B cell (primary cell): ENCODE measurements at regions not wholly inside any gene's neighbourhood (a gene's known extent, or its start where the extent isn't known, plus 50 kb on each side); places are given as distances from the start of the nearest gene placed in this dataset.

Experiments used
- ATAC-seq: fragments of 200-7000 bp; cut with Tn5 transposase; one replicate; pipeline ENCODE4 v1.10.0; 2021; ENCODE audit warnings: low read depth, mild to moderate bottlenecking, moderate number of reproducible peaks, moderate library complexity
- CTCF ChIA-PET: fragments of 350-600 bp; sonication (Branson Sonifier 250); formaldehyde crosslinking; loops from one replicate; lab custom pipeline; 2021; ENCODE audit warnings: antibody characterized with exemption, inconsistent platforms; lab: Charles Lee
- POLR2A ChIA-PET: fragments of 350-600 bp; sonication (Branson Sonifier 250); formaldehyde crosslinking; loops from one replicate; lab custom pipeline; 2021; ENCODE audit warnings: antibody characterized with exemption; lab: Charles Lee
- DNase-seq: peaks from one replicate; pipeline ENCODE4 v3.0.0; 2013
- H2AFZ ChIP-seq: 2 replicates; pipeline ENCODE4 v1.6.1; 2012; ENCODE audit warnings: mild to moderate bottlenecking, low read depth, low read length; ENCODE audit not compliant: insufficient read depth, poor library complexity, severe bottlenecking
- H3K27ac ChIP-seq, 2 donors: 1 replicate in 1 of 2; 2 replicates in 1 of 2; pipeline ENCODE4 v1.5.1; 2012 to 2013; ENCODE audit warnings: low read length in 2 of 2, mild to moderate bottlenecking in 2 of 2, moderate library complexity in 1 of 2
- H3K27me3 ChIP-seq, 4 experiments: fragments of 200-600 bp in 1 of 4; sonication (generic) in 1 of 4; replicated peaks in 1 of 4; 1 replicate in 2 of 4; 2 replicates in 2 of 4; pipeline versions ENCODE4 v1.6.1 to v1.7.0; 2013 to 2016; ENCODE audit warnings: low read length in 3 of 4, mild to moderate bottlenecking in 2 of 4, mixed read lengths in 1 of 4, moderate library complexity in 1 of 4; ENCODE audit not compliant: insufficient read depth in 4 of 4, control insufficient read depth in 3 of 4; ENCODE audit errors: control extremely low read depth in 1 of 4
- H3K36me3 ChIP-seq, 2 experiments: replicated peaks in 1 of 2; 1 replicate in 1 of 2; 2 replicates in 1 of 2; pipeline versions ENCODE4 v1.6.1 to v1.7.1; 2013; ENCODE audit warnings: low read length in 1 of 2; ENCODE audit not compliant: insufficient read depth in 2 of 2, control insufficient read depth in 1 of 2; ENCODE audit errors: control extremely low read depth in 1 of 2, extremely low read depth in 1 of 2
- H3K4me1 ChIP-seq, 2 donors: fragments of 200-600 bp in 1 of 2; sonication (generic) in 1 of 2; 1 replicate in 1 of 2; 2 replicates in 1 of 2; pipeline versions ENCODE4 v1.5.1 to v1.6.1; 2013 to 2017; ENCODE audit warnings: low read length in 2 of 2; ENCODE audit not compliant: control insufficient read depth in 2 of 2, insufficient read depth in 2 of 2
- H3K4me2 ChIP-seq: replicated peaks from 2 replicates; pipeline ENCODE3; 2012; ENCODE audit warnings: mild to moderate bottlenecking, low read depth, low read length; ENCODE audit not compliant: poor library complexity, severe bottlenecking
- H3K4me3 ChIP-seq, 5 experiments: fragments of 200-600 bp in 1 of 5; sonication (generic) in 1 of 5; 1 replicate in 3 of 5; 2 replicates in 2 of 5; pipeline versions ENCODE4 v1.5.1 to v1.7.0; 2011 to 2016; ENCODE audit warnings: low read length in 4 of 5, mild to moderate bottlenecking in 4 of 5, low read depth in 2 of 5, control low read depth in 1 of 5, moderate library complexity in 1 of 5; ENCODE audit not compliant: insufficient read depth in 1 of 5; ENCODE audit errors: control extremely low read depth in 1 of 5, extremely low read depth in 1 of 5
- H3K79me2 ChIP-seq: fragments of 200-600 bp; sonication (generic); one replicate; pipeline ENCODE4 v1.6.0; 2016; ENCODE audit warnings: low read length; ENCODE audit not compliant: control insufficient read depth, insufficient read depth
- H3K9ac ChIP-seq: fragments of 200-600 bp; sonication (generic); 2 replicates; pipeline ENCODE4 v1.6.1; 2017; ENCODE audit warnings: mild to moderate bottlenecking, low read length, moderate library complexity
- H3K9me3 ChIP-seq, 3 donors: one replicate each; pipeline versions ENCODE4 v1.6.1 to v1.7.1; 2013; ENCODE audit warnings: low read length in 2 of 3; ENCODE audit not compliant: control insufficient read depth in 2 of 3, insufficient read depth in 1 of 3; ENCODE audit errors: control extremely low read depth in 1 of 3
- H4K20me1 ChIP-seq: 2 replicates; pipeline ENCODE4 v1.6.0; 2012; ENCODE audit warnings: mild to moderate bottlenecking, low read length; ENCODE audit not compliant: insufficient read depth, control insufficient read depth, poor library complexity, severe bottlenecking
- H3K27ac Mint-ChIP-seq: one replicate; pipeline ENCODE4 v1.8.0; 2021; ENCODE audit warnings: mixed read lengths
- H3K27me3 Mint-ChIP-seq: one replicate; pipeline ENCODE4 v1.8.0; 2021; ENCODE audit warnings: mixed read lengths
- H3K4me1 Mint-ChIP-seq: one replicate; pipeline ENCODE4 v1.8.0; 2021; ENCODE audit warnings: mixed read lengths
- H3K4me3 Mint-ChIP-seq: one replicate; pipeline ENCODE4 v1.8.0; 2021; ENCODE audit warnings: mixed read lengths
- H3K9me3 Mint-ChIP-seq: one replicate; pipeline ENCODE4 v1.8.0; 2022; ENCODE audit warnings: mixed read lengths; ENCODE audit not compliant: insufficient read depth
- EZH2 ChIP-seq: IDR thresholded peaks from 2 replicates; pipeline ENCODE4 v1.6.1; 2012; ENCODE audit warnings: borderline replicate concordance, low read depth, mild to moderate bottlenecking, moderate library complexity, low read length; ENCODE audit not compliant: insufficient read depth, poor library complexity, severe bottlenecking
- WGBS: methylation state at CpG from one replicate; pipeline ENCODE4 v1.1.5; 2013; ENCODE audit warnings: missing lambda C conversion rate; ENCODE audit not compliant: insufficient coverage; 5-methylcytosine and 5-hydroxymethylcytosine counted together
- intact Hi-C: fragments of 100-400 bp; cut with micrococcal nuclease; formaldehyde crosslinking; loops from one replicate; pipeline ENCODE4 v1.10.0; 2022
- TF ChIP-seq, protein P1 (sequence below): fragments of 200-600 bp; IDR thresholded peaks from one replicate; pipeline ENCODE4 v1.8.0; 2022; ENCODE audit warnings: antibody characterized with exemption, mild to moderate bottlenecking

DNA sequence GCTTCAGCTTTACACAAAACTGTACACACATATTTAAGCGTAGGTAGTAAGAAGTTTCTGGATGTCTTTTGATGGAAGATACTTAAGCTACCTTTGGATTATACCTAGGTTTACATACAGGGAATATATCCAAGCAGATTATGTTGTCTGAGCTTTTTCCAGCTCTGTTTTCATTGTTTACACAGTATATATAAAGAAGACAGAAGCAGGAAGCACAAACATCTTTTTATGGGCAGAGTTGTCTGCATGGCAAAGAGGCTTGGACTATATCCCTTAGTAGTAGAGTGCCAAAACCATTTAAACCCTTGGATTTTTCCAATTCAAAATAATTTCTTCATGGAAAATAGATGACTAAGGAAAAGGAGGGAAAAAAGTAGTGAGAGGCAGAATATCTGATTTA lies 329.4 kb upstream of the AGA start:
- H3K4me1 ChIP-seq = no peaks in the 10 kb centered on the region
- no peak overlapping the region for H3K27ac ChIP-seq
- Mint-ChIP-seq H3K27ac (no peak overlapping the region), H3K27me3 (no peaks in the 10 kb centered on the region), H3K9me3 (no peaks in the 10 kb centered on the region), H3K4me3 (no peak overlapping the region), H3K4me1 (no peaks in the 10 kb centered on the region)
- ATAC-seq = no peak
- TF ChIP-seq EZH2 = no peak
- TF ChIP-seq, protein P1, sequence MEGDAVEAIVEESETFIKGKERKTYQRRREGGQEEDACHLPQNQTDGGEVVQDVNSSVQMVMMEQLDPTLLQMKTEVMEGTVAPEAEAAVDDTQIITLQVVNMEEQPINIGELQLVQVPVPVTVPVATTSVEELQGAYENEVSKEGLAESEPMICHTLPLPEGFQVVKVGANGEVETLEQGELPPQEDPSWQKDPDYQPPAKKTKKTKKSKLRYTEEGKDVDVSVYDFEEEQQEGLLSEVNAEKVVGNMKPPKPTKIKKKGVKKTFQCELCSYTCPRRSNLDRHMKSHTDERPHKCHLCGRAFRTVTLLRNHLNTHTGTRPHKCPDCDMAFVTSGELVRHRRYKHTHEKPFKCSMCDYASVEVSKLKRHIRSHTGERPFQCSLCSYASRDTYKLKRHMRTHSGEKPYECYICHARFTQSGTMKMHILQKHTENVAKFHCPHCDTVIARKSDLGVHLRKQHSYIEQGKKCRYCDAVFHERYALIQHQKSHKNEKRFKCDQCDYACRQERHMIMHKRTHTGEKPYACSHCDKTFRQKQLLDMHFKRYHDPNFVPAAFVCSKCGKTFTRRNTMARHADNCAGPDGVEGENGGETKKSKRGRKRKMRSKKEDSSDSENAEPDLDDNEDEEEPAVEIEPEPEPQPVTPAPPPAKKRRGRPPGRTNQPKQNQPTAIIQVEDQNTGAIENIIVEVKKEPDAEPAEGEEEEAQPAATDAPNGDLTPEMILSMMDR = no peak
- ChIA-PET POLR2A (no interaction called here), CTCF (no interaction called here)
- H4K20me1 ChIP-seq = no peaks in the 10 kb centered on the region
- DNase-seq = no peak
- H3K9ac ChIP-seq = no peak overlapping the region
- H3K79me2 ChIP-seq = no peaks in the 10 kb centered on the region
- no peak overlapping the region for H3K4me3 ChIP-seq
- no CpG with 5 or more reads among the region's 1 CpG for WGBS
- no peaks in the 10 kb centered on the region for H3K36me3 ChIP-seq
- H3K4me2 ChIP-seq = no peak overlapping the region
- intact Hi-C loops = no loop called here
- H3K9me3 ChIP-seq = no peaks in the 10 kb centered on the region
- no peaks in the 10 kb centered on the region for H3K27me3 ChIP-seq
- H2AFZ ChIP-seq = no peak overlapping the region

DNA sequence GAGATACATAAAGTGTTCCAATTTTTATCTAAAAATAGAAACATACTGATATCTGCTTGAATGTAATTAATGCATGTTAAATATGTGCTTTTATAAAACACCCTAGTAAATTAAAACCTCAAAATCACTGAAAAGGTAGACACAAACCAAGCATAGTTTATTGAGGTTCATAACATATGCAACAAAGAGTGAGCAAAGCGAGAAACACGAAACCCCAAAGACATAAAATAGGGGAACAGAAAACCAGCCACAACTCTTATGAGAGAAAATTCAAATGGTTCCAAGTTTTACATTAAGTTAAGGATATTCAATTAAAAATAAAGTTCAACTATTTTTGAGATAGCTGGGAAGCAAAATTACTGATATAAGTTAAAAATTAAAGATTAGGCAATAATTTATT lies 336.4 kb upstream of the AGA start:
- WGBS = no CpG with 5 or more reads among the region's 2 CpGs
- intact Hi-C loops = no loop called here
- Mint-ChIP-seq H3K4me3 (no peak overlapping the region), H3K27me3 (no peaks in the 10 kb centered on the region), H3K9me3 (no peaks in the 10 kb centered on the region), H3K27ac (no peak overlapping the region), H3K4me1 (no peaks in the 10 kb centered on the region)
- ChIA-PET POLR2A (no interaction called here), CTCF (no interaction called here)
- no peaks in the 10 kb centered on the region for H3K27me3 ChIP-seq
- H3K4me2 ChIP-seq = no peak overlapping the region
- H3K4me3 ChIP-seq = no peak overlapping the region
- H3K9me3 ChIP-seq = peaks cover 0 to 6% (median 0%) of the 10 kb centered on the region in 3 donors
- no peak overlapping the region for H3K9ac ChIP-seq
- H2AFZ ChIP-seq = no peak overlapping the region
- no peaks in the 10 kb centered on the region for H4K20me1 ChIP-seq
- no peak for TF ChIP-seq EZH2
- TF ChIP-seq, protein P1 = no peak
- no peak for DNase-seq
- no peak overlapping the region for H3K27ac ChIP-seq
- H3K79me2 ChIP-seq = no peaks in the 10 kb centered on the region
- no peaks in the 10 kb centered on the region for H3K36me3 ChIP-seq
- H3K4me1 ChIP-seq = no peaks in the 10 kb centered on the region
- ATAC-seq = no peak
